Parathyroid adenoma (tissue), 2 donors: ENCODE measurements at regions not wholly inside any gene's neighbourhood (a gene's known extent, or its start where the extent isn't known, plus 50 kb on each side); places are given as distances from the start of the nearest gene placed in this dataset.

Source experiments
- H2AFZ ChIP-seq: fragments of 300-600 bp; sonication (generic); one replicate; pipeline ENCODE4 v1.7.0; 2017; ENCODE audit warnings: antibody characterized with exemption, mild to moderate bottlenecking
- H3K27ac ChIP-seq: fragments of 300-600 bp; sonication (generic); one replicate; pipeline ENCODE4 v1.7.0; 2017
- H3K27me3 ChIP-seq: fragments of 300-600 bp; sonication (generic); one replicate; pipeline ENCODE4 v1.7.0; 2017; ENCODE audit warnings: low read length; ENCODE audit not compliant: control insufficient read depth, insufficient read depth
- H3K36me3 ChIP-seq: fragments of 300-600 bp; sonication (generic); one replicate; pipeline ENCODE4 v1.7.0; 2017; ENCODE audit warnings: low read length; ENCODE audit not compliant: control insufficient read depth, insufficient read depth
- H3K4me1 ChIP-seq: fragments of 300-600 bp; sonication (generic); one replicate; pipeline ENCODE4 v1.7.0; 2017; ENCODE audit warnings: control low read depth
- H3K4me2 ChIP-seq: fragments of 300-600 bp; sonication (generic); one replicate; pipeline ENCODE4 v1.7.0; 2017; ENCODE audit warnings: low read length
- H3K4me3 ChIP-seq: fragments of 300-600 bp; sonication (generic); one replicate; pipeline ENCODE4 v1.7.0; 2017; ENCODE audit warnings: low read depth, low read length
- H3K79me2 ChIP-seq: fragments of 300-600 bp; sonication (generic); one replicate; pipeline ENCODE4 v1.7.0; 2017; ENCODE audit warnings: control low read depth
- H3K9ac ChIP-seq: fragments of 300-600 bp; sonication (generic); one replicate; pipeline ENCODE4 v1.7.0; 2017; ENCODE audit warnings: mild to moderate bottlenecking
- H3K9me3 ChIP-seq: fragments of 300-600 bp; sonication (generic); one replicate; pipeline ENCODE4 v1.7.0; 2017; ENCODE audit warnings: low read length; ENCODE audit not compliant: control insufficient read depth
- CTCF ChIP-seq: fragments of 300-600 bp; sonication (generic); IDR thresholded peaks from one replicate; pipeline ENCODE4 v1.7.0; 2017; ENCODE audit warnings: antibody characterized with exemption, mild to moderate bottlenecking
- donor health status: primary hyperparathyroidism.

- no peak overlapping the region for H3K27ac ChIP-seq
- H3K79me2 ChIP-seq: no peaks in the 10 kb centered on the region
- no peak overlapping the region for H2AFZ ChIP-seq
- H3K4me3 ChIP-seq: no peak overlapping the region
- no peaks in the 10 kb centered on the region for H3K27me3 ChIP-seq
- no peak overlapping the region for H3K9ac ChIP-seq
- no peak overlapping the region for H3K4me2 ChIP-seq
- no peaks in the 10 kb centered on the region for H3K36me3 ChIP-seq
- H3K9me3 ChIP-seq: no peaks in the 10 kb centered on the region
- no peak for TF ChIP-seq CTCF
- H3K4me1 ChIP-seq: no peaks in the 10 kb centered on the region
Observed at GRCh38 chr9:30511666-30512065, 1872.8 kb upstream of the ACO1 start.

GRCh38 chr9:30519166-30519565 lies 1865.3 kb upstream of the ACO1 start:
- Histone ChIP-seq H3K27ac (no peak overlapping the region), H3K9ac (no peak overlapping the region), H3K27me3 (no peaks in the 10 kb centered on the region), H3K36me3 (no peaks in the 10 kb centered on the region), H3K79me2 (no peaks in the 10 kb centered on the region), H2AFZ (no peak overlapping the region), H3K4me1 (no peaks in the 10 kb centered on the region), H3K9me3 (no peaks in the 10 kb centered on the region), H3K4me3 (no peak overlapping the region), H3K4me2 (no peak overlapping the region)
- no peak for TF ChIP-seq CTCF

GRCh38 chr9:30519756-30520155 lies 1864.7 kb upstream of the ACO1 start:
- no peak overlapping the region for H2AFZ ChIP-seq
- no peak overlapping the region for H3K27ac ChIP-seq

GRCh38 chr9:30522061-30522460 lies 1862.4 kb upstream of the ACO1 start:
- Histone ChIP-seq H3K4me3 (no peak overlapping the region), H3K27me3 (no peaks in the 10 kb centered on the region), H3K9ac (no peak overlapping the region), H2AFZ (no peak overlapping the region), H3K36me3 (no peaks in the 10 kb centered on the region), H3K4me2 (no peak overlapping the region), H3K79me2 (no peaks in the 10 kb centered on the region), H3K27ac (no peak overlapping the region), H3K9me3 (no peaks in the 10 kb centered on the region), H3K4me1 (no peaks in the 10 kb centered on the region)
- no peak for TF ChIP-seq CTCF

More at GRCh38 chr9:30519756-30520155, 1864.7 kb upstream of the ACO1 start:
- Histone ChIP-seq H3K9me3 (no peaks in the 10 kb centered on the region), H3K4me3 (no peak overlapping the region), H3K36me3 (no peaks in the 10 kb centered on the region), H3K79me2 (no peaks in the 10 kb centered on the region), H3K9ac (no peak overlapping the region), H3K4me1 (no peaks in the 10 kb centered on the region), H3K27me3 (no peaks in the 10 kb centered on the region), H3K4me2 (no peak overlapping the region)
- TF ChIP-seq CTCF: no peak

- Histone ChIP-seq H2AFZ (no peak overlapping the region), H3K4me2 (no peak overlapping the region), H3K36me3 (no peaks in the 10 kb centered on the region), H3K79me2 (no peaks in the 10 kb centered on the region), H3K4me3 (no peak overlapping the region), H3K4me1 (no peaks in the 10 kb centered on the region), H3K27ac (no peak overlapping the region), H3K27me3 (no peaks in the 10 kb centered on the region), H3K9me3 (no peaks in the 10 kb centered on the region), H3K9ac (no peak overlapping the region)
- no peak for TF ChIP-seq CTCF
Observed at GRCh38 chr9:30522486-30522885, 1862.0 kb upstream of the ACO1 start.
